GM13976 (cell line): ENCODE measurements at regions not wholly inside any gene's neighbourhood (a gene's known extent, or its start where the extent isn't known, plus 50 kb on each side); places are given as distances from the start of the nearest gene placed in this dataset.

Experiments
- DNase-seq: peaks from one replicate; pipeline ENCODE4 v3.0.0; 2012; ENCODE audit warnings: low spot score
- in situ Hi-C: fragments of 300-500 bp; cut with MboI; formaldehyde crosslinking; loops from one replicate; pipeline ENCODE4 v1.12.0; 2022; ENCODE audit warnings: low sequenced_read_pairs, mixed read lengths, inconsistent platforms; ENCODE audit not compliant: unreplicated experiment
- TF ChIP-seq, protein P1 (sequence below): IDR thresholded peaks from 2 replicates; pipeline ENCODE4 v1.5.1; 2012; ENCODE audit warnings: borderline replicate concordance, mild to moderate bottlenecking; ENCODE audit not compliant: insufficient read depth; ENCODE audit errors: extremely low read depth, missing control alignments, control extremely low read depth

DNA sequence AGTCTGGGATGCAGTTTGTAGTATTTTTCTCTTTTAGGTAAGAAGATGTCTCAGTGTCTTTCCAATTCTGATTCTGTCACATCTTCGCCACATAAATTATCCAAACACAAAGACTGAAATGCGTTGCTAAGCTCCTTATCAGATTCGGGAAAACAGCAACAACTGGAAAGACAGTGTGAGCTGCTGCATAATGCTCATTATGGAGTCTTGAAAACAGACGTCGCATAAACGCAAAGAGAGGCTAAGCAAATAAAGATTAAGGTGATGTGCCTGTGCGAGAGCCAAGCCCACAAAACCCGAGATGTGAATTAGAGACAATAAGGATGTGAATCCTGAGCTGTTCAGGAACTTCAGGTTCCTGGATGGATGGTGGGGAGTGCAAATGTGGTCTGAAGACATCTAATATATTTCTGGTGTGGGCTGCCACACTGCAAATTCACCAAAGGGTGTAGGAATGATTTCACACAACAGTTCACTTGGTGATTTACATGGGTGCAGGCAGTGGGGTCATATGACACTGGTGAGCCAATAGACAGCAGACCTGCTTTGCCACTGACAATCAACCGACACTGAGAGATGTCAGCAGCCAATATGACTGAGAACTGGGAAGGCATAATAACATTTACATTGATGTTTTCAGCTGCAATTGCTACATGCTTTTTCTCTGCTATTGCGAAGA, 195.8 kb downstream of the MTX2 start:
- no peak for DNase-seq
- in situ Hi-C loops: no loop called here
- TF ChIP-seq, protein P1, sequence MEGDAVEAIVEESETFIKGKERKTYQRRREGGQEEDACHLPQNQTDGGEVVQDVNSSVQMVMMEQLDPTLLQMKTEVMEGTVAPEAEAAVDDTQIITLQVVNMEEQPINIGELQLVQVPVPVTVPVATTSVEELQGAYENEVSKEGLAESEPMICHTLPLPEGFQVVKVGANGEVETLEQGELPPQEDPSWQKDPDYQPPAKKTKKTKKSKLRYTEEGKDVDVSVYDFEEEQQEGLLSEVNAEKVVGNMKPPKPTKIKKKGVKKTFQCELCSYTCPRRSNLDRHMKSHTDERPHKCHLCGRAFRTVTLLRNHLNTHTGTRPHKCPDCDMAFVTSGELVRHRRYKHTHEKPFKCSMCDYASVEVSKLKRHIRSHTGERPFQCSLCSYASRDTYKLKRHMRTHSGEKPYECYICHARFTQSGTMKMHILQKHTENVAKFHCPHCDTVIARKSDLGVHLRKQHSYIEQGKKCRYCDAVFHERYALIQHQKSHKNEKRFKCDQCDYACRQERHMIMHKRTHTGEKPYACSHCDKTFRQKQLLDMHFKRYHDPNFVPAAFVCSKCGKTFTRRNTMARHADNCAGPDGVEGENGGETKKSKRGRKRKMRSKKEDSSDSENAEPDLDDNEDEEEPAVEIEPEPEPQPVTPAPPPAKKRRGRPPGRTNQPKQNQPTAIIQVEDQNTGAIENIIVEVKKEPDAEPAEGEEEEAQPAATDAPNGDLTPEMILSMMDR: no peak

DNA sequence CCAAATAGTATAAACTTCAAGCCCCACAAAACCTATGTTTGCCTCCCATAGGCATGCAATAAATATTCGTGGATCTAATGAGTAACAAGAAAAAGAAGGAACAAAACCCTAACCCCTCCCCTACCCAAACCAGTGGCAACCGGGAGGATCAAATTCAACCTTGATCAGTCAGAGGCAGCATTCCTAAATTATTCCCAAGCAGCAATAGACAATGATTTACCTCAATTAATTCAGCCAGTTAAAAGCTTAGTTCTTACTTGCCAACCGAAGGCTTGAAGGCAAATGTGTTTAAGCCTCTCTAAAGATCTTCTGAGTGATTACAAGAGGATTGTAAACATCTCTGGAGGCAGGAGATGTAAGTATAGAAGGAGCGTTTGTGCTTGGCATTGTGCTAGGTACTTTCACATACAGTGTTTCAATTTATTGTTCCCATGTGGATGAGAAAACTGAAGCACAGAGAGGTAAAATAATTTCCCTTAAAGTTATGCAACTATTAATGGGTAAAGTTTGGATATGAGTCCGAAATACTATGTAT, 197.7 kb downstream of the MTX2 start:
- DNase-seq: no peak
- TF ChIP-seq, protein P1: no peak
- in situ Hi-C loops: no loop called here

DNA sequence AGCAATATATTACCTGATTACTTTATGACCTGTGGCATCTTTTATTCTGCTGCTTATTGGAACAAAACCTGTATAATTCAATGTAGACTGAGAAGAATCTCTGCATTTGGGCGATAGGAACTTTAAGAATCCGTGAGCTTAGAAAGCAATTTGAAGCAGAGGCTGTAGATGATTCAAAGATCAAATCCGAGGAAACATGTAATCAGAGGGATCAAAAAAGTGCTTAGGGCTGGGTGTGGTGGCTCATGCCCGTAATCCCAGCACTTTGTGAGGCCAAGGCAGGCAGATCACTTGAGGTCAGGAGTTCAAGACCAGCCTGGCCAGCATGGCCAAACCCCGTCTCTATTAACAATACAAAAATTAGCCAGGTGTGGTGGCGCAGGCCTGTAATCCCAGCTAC, 198.4 kb downstream of the MTX2 start:
- TF ChIP-seq, protein P1: no peak
- DNase-seq: no peak
- in situ Hi-C loops: no loop called here

DNA sequence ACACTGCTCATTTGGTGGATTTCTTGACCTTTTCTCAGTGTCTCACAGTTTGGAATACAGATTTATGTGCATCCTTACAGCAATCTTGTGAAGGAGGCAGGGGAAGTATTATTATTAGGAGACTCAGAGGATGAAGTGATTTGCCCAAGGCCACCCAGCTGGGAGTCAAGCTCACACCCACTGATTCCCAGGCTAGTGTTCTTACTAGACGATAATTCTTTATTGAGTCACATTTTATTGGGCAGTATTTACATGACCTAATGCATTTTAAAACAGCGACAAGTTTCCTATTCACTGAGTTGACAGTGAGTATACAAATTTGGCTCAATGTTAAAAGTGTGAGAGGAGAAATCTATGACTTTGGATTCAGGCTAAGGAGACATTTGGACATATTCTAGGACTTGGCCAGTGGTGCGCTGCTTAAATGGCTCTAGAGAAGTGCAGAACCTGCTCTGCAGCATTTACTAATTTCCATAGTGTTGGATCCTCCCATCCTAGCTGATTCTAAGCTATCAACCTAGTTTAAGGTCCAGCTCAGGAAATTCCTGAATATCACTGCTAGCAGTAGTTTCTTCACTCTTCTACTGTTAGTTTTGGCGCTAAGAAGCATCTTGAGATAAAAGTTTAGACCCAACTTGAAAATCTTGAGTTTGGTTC, 199.3 kb downstream of the MTX2 start:
- TF ChIP-seq, protein P1: no peak
- no peak for DNase-seq
- in situ Hi-C loops: no loop called here

DNA sequence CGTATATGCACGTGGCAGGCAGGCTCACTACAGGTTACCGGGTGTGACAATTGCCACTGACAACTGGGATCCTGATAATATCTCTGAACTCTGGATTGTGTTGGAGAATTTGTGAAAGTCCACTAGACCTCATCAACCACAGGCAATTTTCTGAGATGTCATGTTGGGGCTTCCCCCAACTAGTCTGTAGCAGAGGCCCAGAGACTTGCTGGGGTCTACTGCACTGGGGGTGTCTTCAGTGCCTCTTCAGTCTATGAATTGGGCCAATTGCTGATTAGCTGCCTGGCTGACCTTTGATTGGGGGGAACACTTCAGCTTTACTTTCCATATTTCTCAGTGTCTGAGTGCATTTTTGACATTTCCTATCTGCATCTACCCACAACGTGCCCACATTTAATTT, 201.5 kb downstream of the MTX2 start:
- no peak for DNase-seq
- in situ Hi-C loops: no loop called here
- TF ChIP-seq, protein P1: no peak

DNA sequence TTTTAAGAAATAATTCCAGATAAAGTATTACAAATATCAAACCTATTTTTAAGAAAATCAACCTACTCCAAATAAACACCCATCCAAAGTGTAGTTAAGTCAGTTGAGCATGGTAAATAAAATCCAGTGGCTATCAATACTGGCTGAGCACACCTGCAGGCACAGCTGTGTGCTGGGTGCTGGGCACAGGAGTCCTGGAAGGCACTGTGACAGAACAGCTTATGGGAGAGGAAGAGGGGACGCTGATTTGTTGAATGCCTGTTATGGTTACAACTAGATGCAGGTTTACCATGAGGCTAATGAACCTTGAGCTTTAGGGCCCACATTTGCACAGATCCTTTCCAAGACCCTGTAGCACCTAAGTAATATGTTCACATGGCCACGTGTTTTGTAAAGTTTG, 202.7 kb downstream of the MTX2 start:
- TF ChIP-seq, protein P1: no peak
- no peak for DNase-seq
- in situ Hi-C loops: no loop called here

DNA sequence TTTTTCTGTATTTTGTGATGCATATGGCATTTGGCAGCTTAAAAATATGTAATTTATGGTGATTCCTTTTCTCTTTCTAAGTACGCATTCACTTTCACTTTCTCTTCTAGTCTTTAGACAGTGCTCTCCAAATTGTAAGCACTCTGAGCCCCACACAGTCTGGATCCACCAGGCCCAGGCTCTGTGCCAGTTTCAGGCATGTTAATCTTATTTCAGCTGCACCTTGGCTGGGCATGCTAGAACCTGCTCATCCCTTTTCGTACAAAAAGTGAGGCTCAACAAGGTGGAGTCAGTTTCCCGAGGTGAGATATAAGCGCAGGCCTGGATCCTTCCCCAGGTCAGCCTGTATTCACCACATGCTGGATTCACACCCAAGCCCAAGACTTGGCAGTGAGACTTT, 203.9 kb downstream of the MTX2 start:
- TF ChIP-seq, protein P1: no peak
- in situ Hi-C loops: no loop called here
- DNase-seq: peak; percentile 32
